ENCODE measurements at regions not wholly inside any gene's neighbourhood (a gene's known extent, or its start where the extent isn't known, plus 50 kb on each side); places are given as distances from the start of the nearest gene placed in this dataset.

- no peak for DNase-seq
Measured at GRCh38 chr2:16716024-16716423, 50.4 kb upstream of the CYRIA start.

Measured in islet precursor cell (in vitro differentiated cells).